ENCODE measurements at regions not wholly inside any gene's neighbourhood (a gene's known extent, or its start where the extent isn't known, plus 50 kb on each side); places are given as distances from the start of the nearest gene placed in this dataset.
"Not testable (repeated sequence)": the region's sequence is repeated elsewhere in the genome, so short reads cannot be mapped to it uniquely, and the experiment has no call there.

DNA sequence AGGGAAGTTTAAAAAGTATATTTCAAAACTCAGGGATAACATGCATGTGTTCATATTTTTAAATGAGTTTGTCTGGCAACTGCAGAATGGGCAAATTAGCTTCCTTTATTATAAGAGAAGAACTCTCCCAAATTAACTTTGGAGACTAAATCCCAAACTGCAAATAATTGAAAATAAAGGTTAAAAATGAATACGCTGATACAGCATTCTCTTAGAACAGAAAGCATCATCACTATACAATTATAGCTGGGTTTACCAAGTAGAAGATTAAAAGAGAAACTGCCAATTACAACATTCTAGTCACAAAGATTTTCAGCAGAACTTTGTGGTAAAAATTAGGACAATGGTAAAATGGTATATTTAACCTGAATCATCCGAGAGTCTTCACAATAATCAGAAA, 73.3 kb downstream of the OLFM4 start:
- no peaks in the 10 kb centered on the region for H3K4me1 ChIP-seq (ENCODE audit: insufficient read depth, low read length)

DNA sequence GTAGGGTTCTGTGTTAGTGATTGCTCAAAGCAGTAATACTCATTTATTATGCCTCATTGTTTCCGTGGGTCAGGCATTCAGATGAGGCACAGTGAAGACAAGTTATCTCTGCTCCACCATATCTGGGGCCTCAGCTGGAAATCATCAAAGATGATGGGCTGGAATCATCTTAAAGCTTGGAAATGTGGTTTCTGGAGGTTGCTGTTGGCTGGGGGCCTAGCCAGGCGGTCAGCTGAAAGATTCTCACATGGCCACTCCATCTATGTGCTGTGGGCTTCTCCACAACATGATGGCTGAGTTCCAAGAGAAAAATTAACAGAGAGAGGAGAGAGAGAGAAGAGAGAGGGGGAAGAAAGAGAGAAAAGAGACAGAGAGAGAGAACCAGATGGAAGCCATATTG, 75.5 kb downstream of the OLFM4 start:
- Histone ChIP-seq H3K9ac (ENCODE audit: low read depth, low read length) (no peak overlapping the region), H3K9me3 (ENCODE audit: insufficient read depth, low read depth, low read length) (no peaks in the 10 kb centered on the region), H3K27ac (ENCODE audit: low read depth, low read length) (no peak overlapping the region), H3K27me3 (ENCODE audit: insufficient read depth, low read length) (no peaks in the 10 kb centered on the region), H3K4me1 (ENCODE audit: insufficient read depth, low read length) (no peaks in the 10 kb centered on the region), H3K36me3 (ENCODE audit: insufficient read depth, low read length) (no peaks in the 10 kb centered on the region), H3K4me3 (ENCODE audit: low read length) (no peak overlapping the region)
- 93% methylated on average over 2 of the region's 2 CpGs for WGBS

More for the DNA sequence above, 73.3 kb downstream of the OLFM4 start:
- H3K4me3 ChIP-seq (ENCODE audit: low read length) = no peak overlapping the region
- H3K36me3 ChIP-seq (ENCODE audit: insufficient read depth, low read length) = no peaks in the 10 kb centered on the region
- H3K9ac ChIP-seq (ENCODE audit: low read depth, low read length) = no peak overlapping the region
- no peak overlapping the region for H3K27ac ChIP-seq (ENCODE audit: low read depth, low read length)
- no peaks in the 10 kb centered on the region for H3K9me3 ChIP-seq (ENCODE audit: insufficient read depth, low read depth, low read length)
- no peaks in the 10 kb centered on the region for H3K27me3 ChIP-seq (ENCODE audit: insufficient read depth, low read length)
- WGBS = 100% methylated on average over 1 of the region's 2 CpGs

DNA sequence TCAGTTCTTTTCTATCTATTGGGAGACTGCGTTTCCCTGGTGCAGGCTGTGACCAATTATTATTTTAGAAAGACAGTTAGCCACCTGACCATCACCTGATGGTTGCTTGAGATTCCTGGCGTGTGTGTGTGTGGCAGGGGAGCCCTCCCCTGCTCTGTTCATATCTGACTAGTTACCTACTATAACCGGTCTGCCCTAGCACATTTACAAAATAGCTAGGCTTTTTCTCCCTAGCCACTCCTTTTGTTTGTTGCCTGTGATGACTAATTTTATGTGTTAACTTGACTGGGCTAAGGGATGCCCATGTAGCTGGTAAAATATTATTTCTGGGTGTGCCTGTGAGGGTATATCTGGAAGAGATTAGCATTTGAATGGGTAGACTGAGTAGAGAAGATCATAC, 76.9 kb downstream of the OLFM4 start:
- H3K9me3 ChIP-seq (ENCODE audit: insufficient read depth, low read depth, low read length) = no peaks in the 10 kb centered on the region
- H3K27me3 ChIP-seq (ENCODE audit: insufficient read depth, low read length) = no peaks in the 10 kb centered on the region
- no peaks in the 10 kb centered on the region for H3K36me3 ChIP-seq (ENCODE audit: insufficient read depth, low read length)
- H3K27ac ChIP-seq (ENCODE audit: low read depth, low read length) = no peak overlapping the region
- 89% methylated on average over 3 of the region's 3 CpGs for WGBS
- H3K4me1 ChIP-seq (ENCODE audit: insufficient read depth, low read length) = no peaks in the 10 kb centered on the region
- H3K4me3 ChIP-seq (ENCODE audit: low read length) = no peak overlapping the region
- no peak overlapping the region for H3K9ac ChIP-seq (ENCODE audit: low read depth, low read length)

DNA sequence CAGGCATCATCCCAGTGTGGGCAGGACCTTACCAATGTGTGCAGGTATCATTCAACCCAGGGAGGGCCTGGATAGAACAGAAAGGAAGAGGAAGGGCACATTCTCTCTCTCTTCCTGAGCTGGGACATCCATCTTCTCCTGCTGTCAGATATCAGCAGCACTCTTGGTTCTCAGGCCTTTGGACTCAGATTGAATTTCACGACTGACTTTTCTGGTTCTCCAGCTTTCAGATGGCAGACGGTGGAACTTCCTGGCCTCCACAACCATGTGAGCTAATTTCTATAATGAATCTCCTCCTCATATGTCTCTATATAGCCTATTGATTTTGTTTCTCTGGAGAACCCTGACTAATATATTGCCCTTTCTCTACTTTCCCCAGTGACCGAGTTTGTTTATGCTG, 77.3 kb downstream of the OLFM4 start:
- Histone ChIP-seq H3K4me1 (ENCODE audit: insufficient read depth, low read length) (no peaks in the 10 kb centered on the region), H3K9ac (ENCODE audit: low read depth, low read length) (no peak overlapping the region), H3K9me3 (ENCODE audit: insufficient read depth, low read depth, low read length) (no peaks in the 10 kb centered on the region), H3K27ac (ENCODE audit: low read depth, low read length) (no peak overlapping the region), H3K4me3 (ENCODE audit: low read length) (no peak overlapping the region), H3K36me3 (ENCODE audit: insufficient read depth, low read length) (no peaks in the 10 kb centered on the region), H3K27me3 (ENCODE audit: insufficient read depth, low read length) (no peaks in the 10 kb centered on the region)
- WGBS = 93% methylated on average over 3 of the region's 3 CpGs

DNA sequence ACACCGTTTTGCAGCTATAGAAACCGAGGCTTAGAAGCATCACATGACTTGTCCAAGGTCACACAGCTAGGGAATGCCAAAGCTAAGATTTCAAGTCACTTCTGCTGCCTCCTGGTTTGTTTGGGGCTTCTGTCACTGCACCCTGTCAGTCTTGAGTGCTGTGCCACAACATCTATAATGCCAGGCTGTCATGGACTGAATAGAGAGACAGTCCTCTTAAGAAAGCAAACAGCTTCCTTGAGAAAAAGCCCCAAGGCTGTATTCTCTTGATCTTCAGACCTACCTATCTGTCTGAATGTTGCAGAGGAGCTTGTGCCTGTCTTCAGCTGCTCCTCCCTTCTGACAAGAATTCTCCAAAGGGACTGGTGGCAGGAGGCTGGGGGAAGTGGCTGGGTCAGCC, 81.6 kb downstream of the OLFM4 start:
- H3K27ac ChIP-seq (ENCODE audit: low read depth, low read length) = no peak overlapping the region
- no peak overlapping the region for H3K9ac ChIP-seq (ENCODE audit: low read depth, low read length)
- H3K4me1 ChIP-seq (ENCODE audit: insufficient read depth, low read length) = no peaks in the 10 kb centered on the region
- H3K36me3 ChIP-seq (ENCODE audit: insufficient read depth, low read length) = no peaks in the 10 kb centered on the region
- no peak overlapping the region for H3K4me3 ChIP-seq (ENCODE audit: low read length)
- WGBS = 93% methylated on average over 2 of the region's 2 CpGs
- no peaks in the 10 kb centered on the region for H3K27me3 ChIP-seq (ENCODE audit: insufficient read depth, low read length)
- H3K9me3 ChIP-seq (ENCODE audit: insufficient read depth, low read depth, low read length) = no peaks in the 10 kb centered on the region

DNA sequence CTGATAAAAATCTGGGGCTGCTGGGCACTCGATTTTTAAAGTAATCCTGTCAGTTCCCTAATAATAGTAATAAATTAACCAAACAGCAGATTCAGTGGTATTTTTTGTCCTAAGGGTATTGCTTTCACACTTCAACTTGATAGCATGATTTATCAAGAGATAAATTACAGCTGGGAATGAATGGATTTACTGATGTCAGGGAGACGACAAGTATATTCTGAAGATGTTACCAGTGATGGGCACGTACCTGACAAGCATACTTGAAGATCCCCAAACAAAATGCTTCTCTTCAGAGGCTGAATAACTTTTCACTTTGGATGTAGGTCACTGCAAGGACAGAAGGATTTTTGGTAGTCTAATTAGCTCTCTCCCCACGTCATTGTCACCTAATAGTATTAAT, 82.0 kb downstream of the OLFM4 start:
- H3K36me3 ChIP-seq (ENCODE audit: insufficient read depth, low read length) = no peaks in the 10 kb centered on the region
- no peaks in the 10 kb centered on the region for H3K27me3 ChIP-seq (ENCODE audit: insufficient read depth, low read length)
- H3K9me3 ChIP-seq (ENCODE audit: insufficient read depth, low read depth, low read length) = no peaks in the 10 kb centered on the region
- H3K4me3 ChIP-seq (ENCODE audit: low read length) = no peak overlapping the region
- no peak overlapping the region for H3K27ac ChIP-seq (ENCODE audit: low read depth, low read length)
- H3K4me1 ChIP-seq (ENCODE audit: insufficient read depth, low read length) = no peaks in the 10 kb centered on the region
- WGBS = 76% methylated on average over 2 of the region's 4 CpGs
- no peak overlapping the region for H3K9ac ChIP-seq (ENCODE audit: low read depth, low read length)

DNA sequence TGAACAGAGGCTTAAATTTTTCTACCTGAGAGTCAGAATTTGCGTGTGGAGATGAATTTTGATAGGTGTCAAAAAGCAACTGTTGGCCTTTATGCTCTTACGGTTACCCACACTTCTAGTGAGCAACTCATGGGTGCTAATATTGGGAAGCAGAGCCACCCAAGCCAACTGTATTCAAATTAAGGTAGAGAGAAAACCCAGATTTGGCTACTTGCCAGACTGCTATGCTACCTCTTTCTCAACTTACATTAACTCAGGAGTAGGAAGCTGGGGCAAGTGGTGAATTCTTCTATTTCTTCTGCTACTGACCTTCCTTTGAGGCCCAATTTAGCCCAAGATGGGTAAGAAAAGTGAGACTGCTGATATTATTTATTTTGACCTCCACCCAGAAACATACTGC, 83.9 kb downstream of the OLFM4 start:
- WGBS = 96% methylated on average over 2 of the region's 2 CpGs
- H3K27me3 ChIP-seq (ENCODE audit: insufficient read depth, low read length) = no peaks in the 10 kb centered on the region
- no peak overlapping the region for H3K27ac ChIP-seq (ENCODE audit: low read depth, low read length)
- H3K4me1 ChIP-seq (ENCODE audit: insufficient read depth, low read length) = no peaks in the 10 kb centered on the region
- H3K4me3 ChIP-seq (ENCODE audit: low read length) = no peak overlapping the region
- no peaks in the 10 kb centered on the region; the same call in 1 of the 2 replicates for H3K9me3 ChIP-seq (ENCODE audit: insufficient read depth, low read depth, low read length)
- no peaks in the 10 kb centered on the region for H3K36me3 ChIP-seq (ENCODE audit: insufficient read depth, low read length)
- H3K9ac ChIP-seq (ENCODE audit: low read depth, low read length) = no peak overlapping the region

DNA sequence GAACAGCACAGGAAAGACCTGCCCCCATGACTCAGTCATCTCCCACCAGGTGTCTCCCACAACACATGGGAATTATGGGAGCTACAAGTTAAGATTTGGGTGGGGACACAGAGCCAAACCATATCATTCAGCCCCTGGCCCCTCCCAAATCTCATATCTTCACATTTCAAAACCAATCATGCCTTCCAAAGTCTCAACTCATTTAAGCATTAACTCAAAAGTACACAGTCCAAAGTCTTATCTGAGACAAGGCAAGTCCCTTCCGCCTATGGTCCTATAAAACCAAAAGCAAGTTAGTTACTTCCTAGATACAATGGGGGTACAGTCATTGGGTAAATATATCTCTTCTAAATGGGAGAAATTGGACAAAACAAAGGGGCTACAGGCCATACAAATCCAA, 88.4 kb downstream of the OLFM4 start:
- not testable (repeated sequence) for H3K4me3 ChIP-seq (ENCODE audit: low read length); H3K9me3 ChIP-seq (ENCODE audit: insufficient read depth, low read depth, low read length); H3K9ac ChIP-seq (ENCODE audit: low read depth, low read length); H3K27me3 ChIP-seq (ENCODE audit: insufficient read depth, low read length); H3K36me3 ChIP-seq (ENCODE audit: insufficient read depth, low read length); H3K27ac ChIP-seq (ENCODE audit: low read depth, low read length)
- WGBS = 69% methylated on average over 1 of the region's 1 CpG
- peaks cover 18% of the 10 kb centered on the region for H3K4me1 ChIP-seq (ENCODE audit: insufficient read depth, low read length)

DNA sequence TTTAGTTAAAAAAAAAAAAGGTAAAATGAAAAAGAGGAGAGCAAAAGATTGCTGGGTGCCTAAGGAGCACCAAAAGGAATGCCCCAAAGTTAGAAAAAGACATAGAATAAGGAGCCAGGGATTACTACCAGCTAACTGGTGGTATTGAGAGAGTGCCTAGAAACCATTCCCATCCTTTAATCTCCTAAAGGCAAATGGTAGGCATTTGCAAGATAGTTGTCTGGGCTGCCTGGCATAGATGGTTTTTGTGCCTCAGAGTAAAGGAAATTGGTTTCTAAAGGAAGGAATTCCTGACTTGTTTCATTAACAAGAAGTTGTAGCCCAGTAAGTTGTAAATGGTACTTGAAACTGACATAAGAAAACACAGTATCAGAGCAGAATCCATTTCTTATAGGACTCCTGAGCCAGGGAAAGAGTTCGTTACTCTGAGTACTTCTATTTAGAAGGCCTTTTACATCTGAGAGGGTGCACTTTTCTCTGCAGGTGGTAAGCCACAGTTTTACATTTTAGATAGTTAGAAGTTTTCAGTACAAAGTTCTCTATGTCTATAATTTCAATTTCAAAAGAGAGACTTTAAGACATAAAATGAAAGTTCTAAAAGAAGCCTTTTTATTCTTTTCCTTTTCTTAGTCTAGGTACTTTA, 92.6 kb downstream of the OLFM4 start:
- Histone ChIP-seq H3K36me3 (ENCODE audit: insufficient read depth, low read length) (no peaks in the 10 kb centered on the region), H3K9me3 (ENCODE audit: insufficient read depth, low read depth, low read length) (no peaks in the 10 kb centered on the region; the same call in 1 of the 2 replicates), H3K9ac (ENCODE audit: low read depth, low read length) (no peak overlapping the region; the same call in 1 of the 2 replicates), H3K4me3 (ENCODE audit: low read length) (0 out of 2 replicates have a peak overlapping the region, but pooled peaks have one; percentile 8), H3K27me3 (ENCODE audit: insufficient read depth, low read length) (no peaks in the 10 kb centered on the region), H3K27ac (ENCODE audit: low read depth, low read length) (no peak overlapping the region; the same call in 1 of the 2 replicates), H3K4me1 (ENCODE audit: insufficient read depth, low read length) (peaks cover 22% of the 10 kb centered on the region)
- 46% methylated on average over 1 of the region's 1 CpG for WGBS

DNA sequence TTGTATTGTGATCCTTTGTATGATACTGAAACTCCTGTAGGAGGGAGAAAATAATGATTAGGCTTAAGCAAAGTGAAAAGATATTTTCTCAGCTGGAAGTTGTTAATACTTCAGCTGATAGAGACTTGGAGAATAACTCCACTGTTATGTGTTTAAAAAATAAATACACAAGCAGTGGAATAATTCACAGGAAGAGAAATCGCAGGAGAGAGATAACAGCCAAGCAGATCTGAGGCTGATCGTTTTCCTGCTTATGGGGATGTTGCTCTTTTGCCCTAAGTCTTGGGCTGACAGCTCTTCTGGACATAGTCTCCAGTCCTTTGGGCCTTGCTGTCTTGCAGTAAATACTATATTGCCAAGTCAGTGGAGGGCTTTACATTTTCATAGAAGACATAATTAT, 93.3 kb downstream of the OLFM4 start:
- whole genome bisulfite sequencing = 71% methylated on average over 2 of the region's 2 CpGs
- Histone ChIP-seq H3K27ac (ENCODE audit: low read depth, low read length) (0 out of 2 replicates have a peak overlapping the region, but pooled peaks have one; percentile 4), H3K4me3 (ENCODE audit: low read length) (no peak overlapping the region), H3K36me3 (ENCODE audit: insufficient read depth, low read length) (no peaks in the 10 kb centered on the region), H3K4me1 (ENCODE audit: insufficient read depth, low read length) (peaks cover 22% of the 10 kb centered on the region), H3K27me3 (ENCODE audit: insufficient read depth, low read length) (no peaks in the 10 kb centered on the region), H3K9ac (ENCODE audit: low read depth, low read length) (no peak overlapping the region; the same call in 1 of the 2 replicates), H3K9me3 (ENCODE audit: insufficient read depth, low read depth, low read length) (no peaks in the 10 kb centered on the region; the same call in 1 of the 2 replicates)

DNA sequence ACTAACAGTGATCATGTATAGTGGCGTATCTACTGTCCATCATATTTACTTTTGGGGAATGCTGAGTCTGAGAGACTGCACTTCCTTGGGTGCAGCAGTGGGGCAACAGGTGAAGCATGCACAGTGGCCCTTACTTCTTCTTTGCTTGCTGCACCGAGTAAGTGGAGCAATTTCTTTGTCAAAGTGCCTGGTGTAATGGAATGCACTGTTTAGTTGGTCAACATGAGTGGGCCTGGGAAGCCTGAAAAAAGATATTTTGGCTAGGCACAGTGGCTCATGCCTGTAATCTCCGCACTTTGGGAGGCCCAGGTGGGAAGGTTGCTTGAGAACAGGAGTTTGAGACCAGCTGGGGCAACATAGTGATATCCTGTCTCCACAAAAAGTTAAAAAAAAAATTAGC, 94.9 kb downstream of the OLFM4 start:
- Histone ChIP-seq H3K36me3 (ENCODE audit: insufficient read depth, low read length) (no peaks in the 10 kb centered on the region), H3K9me3 (ENCODE audit: insufficient read depth, low read depth, low read length) (no peaks in the 10 kb centered on the region), H3K27ac (ENCODE audit: low read depth, low read length) (no peak overlapping the region), H3K4me3 (ENCODE audit: low read length) (no peak overlapping the region), H3K27me3 (ENCODE audit: insufficient read depth, low read length) (no peaks in the 10 kb centered on the region), H3K4me1 (ENCODE audit: insufficient read depth, low read length) (peaks cover 22% of the 10 kb centered on the region), H3K9ac (ENCODE audit: low read depth, low read length) (no peak overlapping the region)
- 94% methylated on average over 3 of the region's 3 CpGs for WGBS

DNA sequence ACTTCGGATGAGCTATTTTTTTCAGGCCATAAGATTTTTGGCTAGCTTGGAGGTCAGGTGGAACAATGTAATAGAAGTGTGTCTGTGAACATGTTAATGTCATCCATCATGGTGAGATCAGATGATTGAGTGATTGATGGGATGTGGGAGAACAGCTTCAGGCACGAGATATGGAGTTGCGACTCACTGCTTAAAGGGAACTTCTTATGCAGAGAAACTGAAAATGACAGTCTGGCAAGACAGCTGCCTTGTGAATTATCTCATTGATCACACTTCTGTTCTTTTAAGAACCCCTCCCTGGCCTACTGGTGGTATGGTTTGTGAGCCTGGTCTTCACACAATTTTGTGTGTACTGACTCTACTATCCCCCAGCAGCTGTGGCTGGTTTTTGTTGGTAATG, 96.0 kb downstream of the OLFM4 start:
- no peak overlapping the region for H3K4me3 ChIP-seq (ENCODE audit: low read length)
- H3K27ac ChIP-seq (ENCODE audit: low read depth, low read length) = no peak overlapping the region
- no peaks in the 10 kb centered on the region for H3K27me3 ChIP-seq (ENCODE audit: insufficient read depth, low read length)
- H3K4me1 ChIP-seq (ENCODE audit: insufficient read depth, low read length) = peaks cover 22% of the 10 kb centered on the region
- no peaks in the 10 kb centered on the region for H3K36me3 ChIP-seq (ENCODE audit: insufficient read depth, low read length)
- no peak overlapping the region for H3K9ac ChIP-seq (ENCODE audit: low read depth, low read length)
- WGBS = 89% methylated on average over 3 of the region's 3 CpGs
- no peaks in the 10 kb centered on the region for H3K9me3 ChIP-seq (ENCODE audit: insufficient read depth, low read depth, low read length)

All from HUES64 (cell line).